Suprapubic skin (tissue), 4 donors: ENCODE measurements at regions not wholly inside any gene's neighbourhood (a gene's known extent, or its start where the extent isn't known, plus 50 kb on each side); places are given as distances from the start of the nearest gene placed in this dataset.
"Not testable (repeated sequence)": the region's sequence is repeated elsewhere in the genome, so short reads cannot be mapped to it uniquely, and the experiment has no call there.

ENCODE experiments used
- DNase-seq, 2 donors: peaks; one replicate each; pipeline ENCODE4 v3.0.0-alpha.2; 2019; ENCODE audit warnings: low spot score in 2 of 2
- H3K27ac ChIP-seq: fragments of 200-600 bp; sonication (generic); one replicate; pipeline ENCODE4 v1.5.1; 2019
- H3K27me3 ChIP-seq: fragments of 200-600 bp; sonication (generic); one replicate; pipeline ENCODE4 v1.5.1; 2019
- H3K36me3 ChIP-seq: fragments of 200-600 bp; sonication (generic); one replicate; pipeline ENCODE4 v1.5.1; 2019
- H3K4me1 ChIP-seq: fragments of 200-600 bp; sonication (generic); one replicate; pipeline ENCODE4 v1.5.1; 2019
- H3K4me3 ChIP-seq: fragments of 200-600 bp; sonication (generic); one replicate; pipeline ENCODE4 v1.5.1; 2019; ENCODE audit warnings: mild to moderate bottlenecking
- H3K9me3 ChIP-seq: fragments of 200-600 bp; sonication (generic); one replicate; pipeline ENCODE4 v1.5.1; 2019
- EP300 ChIP-seq: sonication (generic); formaldehyde crosslinking; IDR thresholded peaks from one replicate; pipeline ENCODE4 v1.6.1; 2017; ENCODE audit warnings: antibody characterized with exemption
- POLR2A ChIP-seq, 2 donors: fragments of 450-650 bp; IDR thresholded peaks; one replicate each; pipeline ENCODE4 v1.6.1; 2017; ENCODE audit warnings: antibody characterized with exemption in 2 of 2, mild to moderate bottlenecking in 2 of 2, moderate library complexity in 2 of 2
- POLR2AphosphoS5 ChIP-seq, 3 donors: sonication (generic); formaldehyde crosslinking; IDR thresholded peaks; one replicate each; pipeline ENCODE4 v1.6.1; 2017; ENCODE audit warnings: antibody characterized with exemption in 3 of 3
- WGBS: methylation state at CpG from one replicate; pipeline ENCODE4 v1.1.5; 2018; 5-methylcytosine and 5-hydroxymethylcytosine counted together
- TF ChIP-seq, protein P1 (sequence below), 2 donors: fragments of 200-600 bp in 1 of 2; fragments of 450-650 bp in 1 of 2; sonication (generic) in 1 of 2; IDR thresholded peaks; one replicate each; pipeline ENCODE4 v1.5.1; 2016 to 2019; ENCODE audit warnings: antibody characterized with exemption in 2 of 2, mild to moderate bottlenecking in 1 of 2, moderate library complexity in 1 of 2

DNA sequence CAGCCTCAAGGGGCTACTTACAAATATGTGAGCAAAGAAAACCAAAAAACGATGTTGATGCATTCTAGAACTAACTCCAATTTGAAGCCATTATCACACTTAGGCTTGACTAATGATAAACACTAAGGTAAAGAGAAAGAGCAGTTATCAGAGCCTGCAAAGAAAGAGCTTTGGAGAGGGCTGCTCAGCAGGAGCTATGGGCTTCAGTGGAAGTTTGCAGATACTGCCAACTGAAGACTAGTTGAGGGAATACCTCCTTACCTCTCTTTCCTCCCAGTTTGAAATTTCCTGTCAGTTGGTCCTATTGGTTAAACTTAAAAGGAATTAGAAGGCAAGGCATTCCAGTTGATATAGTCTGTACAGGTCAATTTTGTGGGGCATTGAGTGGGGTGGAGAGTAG, 498.1 kb upstream of the POT1 start:
- no peak for DNase-seq
- Histone ChIP-seq H3K27ac (no peak overlapping the region), H3K9me3 (no peaks in the 10 kb centered on the region), H3K27me3 (no peaks in the 10 kb centered on the region), H3K36me3 (no peaks in the 10 kb centered on the region), H3K4me1 (no peaks in the 10 kb centered on the region), H3K4me3 (no peak overlapping the region)
- TF ChIP-seq POLR2AphosphoS5 (IDR thresholded peaks at IDR 0.05), result no peak
- TF ChIP-seq EP300, result no peak
- TF ChIP-seq, protein P1, sequence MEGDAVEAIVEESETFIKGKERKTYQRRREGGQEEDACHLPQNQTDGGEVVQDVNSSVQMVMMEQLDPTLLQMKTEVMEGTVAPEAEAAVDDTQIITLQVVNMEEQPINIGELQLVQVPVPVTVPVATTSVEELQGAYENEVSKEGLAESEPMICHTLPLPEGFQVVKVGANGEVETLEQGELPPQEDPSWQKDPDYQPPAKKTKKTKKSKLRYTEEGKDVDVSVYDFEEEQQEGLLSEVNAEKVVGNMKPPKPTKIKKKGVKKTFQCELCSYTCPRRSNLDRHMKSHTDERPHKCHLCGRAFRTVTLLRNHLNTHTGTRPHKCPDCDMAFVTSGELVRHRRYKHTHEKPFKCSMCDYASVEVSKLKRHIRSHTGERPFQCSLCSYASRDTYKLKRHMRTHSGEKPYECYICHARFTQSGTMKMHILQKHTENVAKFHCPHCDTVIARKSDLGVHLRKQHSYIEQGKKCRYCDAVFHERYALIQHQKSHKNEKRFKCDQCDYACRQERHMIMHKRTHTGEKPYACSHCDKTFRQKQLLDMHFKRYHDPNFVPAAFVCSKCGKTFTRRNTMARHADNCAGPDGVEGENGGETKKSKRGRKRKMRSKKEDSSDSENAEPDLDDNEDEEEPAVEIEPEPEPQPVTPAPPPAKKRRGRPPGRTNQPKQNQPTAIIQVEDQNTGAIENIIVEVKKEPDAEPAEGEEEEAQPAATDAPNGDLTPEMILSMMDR (IDR thresholded peaks at IDR 0.05), result no peak
- TF ChIP-seq POLR2A (IDR thresholded peaks at IDR 0.05), result no peak
- 54% methylated on average over 1 of the region's 1 CpG for WGBS

DNA sequence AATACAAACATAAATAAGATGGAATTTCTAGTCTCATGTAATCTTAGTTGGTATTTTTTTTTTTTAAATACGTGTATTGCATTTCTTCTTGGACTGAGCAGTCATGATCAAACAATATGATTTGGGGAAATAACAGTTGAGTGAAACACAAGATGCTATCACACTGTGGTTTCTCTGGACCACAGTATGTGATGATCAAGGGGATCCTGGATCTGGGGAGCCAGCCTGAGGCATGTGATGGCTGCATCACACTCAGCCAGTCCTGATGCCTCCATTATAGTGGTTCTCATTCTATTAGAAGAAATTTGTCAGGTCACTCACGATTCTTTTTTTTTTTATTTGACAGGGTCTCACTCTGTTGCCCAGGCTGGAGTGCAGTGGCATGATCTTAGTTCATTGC, 495.9 kb upstream of the POT1 start:
- Histone ChIP-seq H3K27me3 (no peaks in the 10 kb centered on the region), H3K9me3 (no peaks in the 10 kb centered on the region), H3K4me3 (no peak overlapping the region), H3K27ac (no peak overlapping the region), H3K36me3 (no peaks in the 10 kb centered on the region), H3K4me1 (no peaks in the 10 kb centered on the region)
- no peak for DNase-seq
- TF ChIP-seq POLR2AphosphoS5 (IDR thresholded peaks at IDR 0.05) (no peak), POLR2A (IDR thresholded peaks at IDR 0.05) (no peak), EP300 (no peak)
- TF ChIP-seq, protein P1 (IDR thresholded peaks at IDR 0.05), result no peak
- WGBS, result 82% methylated on average over 2 of the region's 2 CpGs

DNA sequence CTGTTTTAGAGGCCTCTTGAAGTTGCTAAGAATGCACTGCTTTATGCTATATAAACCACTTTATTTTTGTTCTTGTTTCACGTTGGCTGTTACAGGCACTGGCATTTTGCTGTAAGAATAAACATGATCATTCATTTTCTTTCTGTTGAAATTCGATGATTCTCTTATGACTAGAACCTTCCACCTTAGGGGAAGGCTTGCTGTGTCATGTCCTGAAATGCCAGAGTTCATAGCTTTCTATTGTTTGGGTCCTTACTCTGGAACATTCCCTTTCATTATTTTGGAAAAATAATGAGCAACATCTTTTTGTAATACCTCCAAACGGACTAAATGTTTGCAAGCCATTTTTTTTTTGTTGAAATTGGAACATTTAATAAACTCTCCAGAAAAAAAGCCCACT, 495.1 kb upstream of the POT1 start:
- Histone ChIP-seq H3K27me3 (no peaks in the 10 kb centered on the region), H3K4me1 (no peaks in the 10 kb centered on the region), H3K36me3 (no peaks in the 10 kb centered on the region), H3K27ac (no peak overlapping the region), H3K9me3 (no peaks in the 10 kb centered on the region), H3K4me3 (no peak overlapping the region)
- DNase-seq, result no peak
- TF ChIP-seq, protein P1 (IDR thresholded peaks at IDR 0.05), result no peak
- TF ChIP-seq POLR2A (IDR thresholded peaks at IDR 0.05) (no peak), EP300 (no peak), POLR2AphosphoS5 (IDR thresholded peaks at IDR 0.05) (no peak)
- WGBS, result 34% methylated on average over 3 of the region's 3 CpGs

DNA sequence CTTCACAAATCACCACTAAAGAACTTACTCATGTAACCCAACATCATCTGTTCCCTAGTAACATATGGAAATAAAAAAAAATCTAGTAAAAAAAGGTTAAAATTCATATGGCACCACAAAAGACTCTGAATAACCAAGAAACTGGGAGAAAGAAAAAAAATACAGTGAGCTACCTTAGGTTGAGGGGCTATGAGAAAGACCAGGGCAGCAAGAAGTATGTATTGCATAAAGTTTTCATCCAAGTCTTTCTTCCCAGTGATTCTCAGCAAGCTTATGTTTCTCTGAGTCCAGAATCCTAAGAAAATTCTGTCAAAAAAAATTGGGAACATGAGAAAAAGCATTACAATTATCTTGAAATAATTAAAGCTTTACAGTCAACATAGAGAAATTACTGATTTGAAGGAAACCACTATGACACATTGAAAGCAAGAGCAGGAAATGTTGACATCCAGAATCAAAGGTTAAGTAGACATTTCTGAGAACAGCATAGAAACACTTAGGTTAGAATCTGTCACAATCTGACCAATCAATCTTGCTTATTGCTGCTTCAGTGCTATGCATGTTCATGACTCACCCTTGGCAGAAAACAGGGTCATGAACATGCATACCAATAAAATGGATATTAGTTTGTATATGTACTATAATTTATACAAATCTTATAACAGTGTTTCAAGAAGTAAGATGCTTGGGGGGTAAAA, 494.0 kb upstream of the POT1 start:
- Histone ChIP-seq H3K4me3 (no peak overlapping the region), H3K27me3 (no peaks in the 10 kb centered on the region), H3K9me3 (no peaks in the 10 kb centered on the region), H3K4me1 (no peaks in the 10 kb centered on the region), H3K36me3 (no peaks in the 10 kb centered on the region), H3K27ac (no peak overlapping the region)
- no peak for DNase-seq
- TF ChIP-seq POLR2AphosphoS5 (IDR thresholded peaks at IDR 0.05), result no peak
- TF ChIP-seq, protein P1 (IDR thresholded peaks at IDR 0.05), result no peak
- TF ChIP-seq POLR2A (IDR thresholded peaks at IDR 0.05), result no peak
- no peak for TF ChIP-seq EP300

DNA sequence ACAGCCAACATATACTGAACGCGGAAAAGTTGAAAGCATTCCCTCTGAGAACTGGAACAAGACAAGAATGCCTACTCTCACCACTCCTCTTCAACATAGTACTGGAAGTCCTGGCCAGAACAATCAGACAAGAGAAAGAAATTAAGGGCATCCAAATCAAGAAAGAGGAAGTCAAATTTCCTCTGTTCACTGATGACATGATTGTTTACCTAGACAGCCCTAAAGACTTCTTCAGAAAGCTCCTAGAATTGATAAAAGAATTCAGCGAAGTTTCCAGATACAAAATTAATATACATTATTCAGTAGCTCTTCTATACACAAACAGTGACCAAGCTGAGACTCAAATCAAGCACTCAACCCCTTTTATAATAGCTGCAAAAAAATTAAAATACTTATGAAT, 491.8 kb upstream of the POT1 start:
- H3K27me3 ChIP-seq, H3K4me3 ChIP-seq, H3K4me1 ChIP-seq, DNase-seq, H3K9me3 ChIP-seq, H3K36me3 ChIP-seq, H3K27ac ChIP-seq: not testable (repeated sequence)
- 74% methylated on average over 3 of the region's 3 CpGs for WGBS
